H9 (cell line): ENCODE measurements at regions not wholly inside any gene's neighbourhood (a gene's known extent, or its start where the extent isn't known, plus 50 kb on each side); places are given as distances from the start of the nearest gene placed in this dataset.
A peak's percentile ranks its signal among the peaks of the same experiment; 100 is the strongest.

Source experiments
- DNase-seq: peaks from one replicate; pipeline ENCODE4 v3.0.0-alpha.2; 2017
- H2AFZ ChIP-seq: one replicate; pipeline ENCODE4 v1.6.1; 2013; ENCODE audit warnings: mild to moderate bottlenecking, low read length, control low read depth, moderate library complexity
- H2AK5ac ChIP-seq: 2 replicates; pipeline ENCODE4 v1.6.1; 2013; ENCODE audit warnings: low read length, control low read depth, mixed read lengths; ENCODE audit not compliant: insufficient read length
- H2BK120ac ChIP-seq: one replicate; pipeline ENCODE4 v1.6.1; 2013; ENCODE audit warnings: low read depth, mild to moderate bottlenecking, low read length, control low read depth, inconsistent platforms; ENCODE audit not compliant: poor library complexity, severe bottlenecking
- H2BK12ac ChIP-seq: 2 replicates; pipeline ENCODE4 v1.6.1; 2013; ENCODE audit warnings: low read length, control low read depth, mixed read lengths, low read depth; ENCODE audit not compliant: insufficient read length
- H2BK15ac ChIP-seq: 2 replicates; pipeline ENCODE4 v1.6.1; 2013; ENCODE audit warnings: low read depth, low read length, control low read depth
- H2BK20ac ChIP-seq: one replicate; pipeline ENCODE4 v1.6.1; 2013; ENCODE audit warnings: low read depth, mild to moderate bottlenecking, low read length, control low read depth, inconsistent platforms; ENCODE audit not compliant: poor library complexity, severe bottlenecking
- H2BK5ac ChIP-seq: 2 replicates; pipeline ENCODE4 v1.6.1; 2013; ENCODE audit warnings: low read length, control low read depth, mixed read lengths; ENCODE audit not compliant: insufficient read length
- H3K14ac ChIP-seq: 2 replicates; pipeline ENCODE4 v1.6.1; 2013; ENCODE audit warnings: low read length, control low read depth; ENCODE audit not compliant: insufficient read depth
- H3K18ac ChIP-seq: 2 replicates; pipeline ENCODE4 v1.6.1; 2013; ENCODE audit warnings: low read depth, mild to moderate bottlenecking, mixed read lengths, low read length, control low read depth; ENCODE audit not compliant: insufficient read length
- H3K23ac ChIP-seq: 2 replicates; pipeline ENCODE4 v1.6.1; 2013; ENCODE audit warnings: low read length, control low read depth, mixed read lengths, low read depth; ENCODE audit not compliant: insufficient read length
- H3K23me2 ChIP-seq: 2 replicates; pipeline ENCODE4 v1.6.1; 2013; ENCODE audit warnings: low read depth, mild to moderate bottlenecking, mixed read lengths, low read length, control low read depth; ENCODE audit not compliant: insufficient read length, poor library complexity, severe bottlenecking
- H3K27ac ChIP-seq: 2 replicates; pipeline ENCODE4 v1.5.1; 2013; ENCODE audit warnings: low read length, control low read depth, mixed read lengths, low read depth; ENCODE audit not compliant: insufficient read length
- H3K27me3 ChIP-seq: 2 replicates; pipeline ENCODE4 v1.6.1; 2013; ENCODE audit warnings: low read length, control low read depth, inconsistent platforms; ENCODE audit not compliant: insufficient read depth
- H3K4ac ChIP-seq: 2 replicates; pipeline ENCODE4 v1.6.1; 2013; ENCODE audit warnings: low read depth, mild to moderate bottlenecking, control low read depth, inconsistent platforms, low read length, moderate library complexity
- H3K4me1 ChIP-seq: 2 replicates; pipeline ENCODE4 v1.6.1; 2013; ENCODE audit warnings: low read length, control low read depth, inconsistent platforms; ENCODE audit not compliant: insufficient read depth
- H3K4me2 ChIP-seq: 2 replicates; pipeline ENCODE4 v1.6.1; 2013; ENCODE audit warnings: low read length, control low read depth, mixed read lengths; ENCODE audit not compliant: insufficient read length, insufficient read depth
- H3K56ac ChIP-seq: 2 replicates; pipeline ENCODE4 v1.6.1; 2013; ENCODE audit warnings: low read depth, mild to moderate bottlenecking, mixed read lengths, low read length, control low read depth; ENCODE audit not compliant: insufficient read length
- H3K79me1 ChIP-seq: 2 replicates; pipeline ENCODE4 v1.6.1; 2013; ENCODE audit warnings: low read depth, mild to moderate bottlenecking, moderate library complexity, low read length, control low read depth, inconsistent platforms; ENCODE audit not compliant: insufficient read depth, poor library complexity, severe bottlenecking
- H3K79me2 ChIP-seq: 2 replicates; pipeline ENCODE4 v1.6.1; 2013; ENCODE audit warnings: low read length, control low read depth, inconsistent platforms; ENCODE audit not compliant: insufficient read depth
- H3K9ac ChIP-seq: 2 replicates; pipeline ENCODE4 v1.6.1; 2013; ENCODE audit warnings: low read length, control low read depth, mixed read lengths; ENCODE audit not compliant: insufficient read length; ENCODE audit errors: extremely low read depth
- H3K9me3 ChIP-seq: one replicate; pipeline ENCODE4 v1.6.1; 2013; ENCODE audit warnings: low read depth, low read length, inconsistent platforms; ENCODE audit not compliant: control insufficient read depth
- H3T11ph ChIP-seq: one replicate; pipeline ENCODE4 v1.6.1; 2013; ENCODE audit warnings: mild to moderate bottlenecking, low read length, control low read depth, inconsistent platforms
- H4K20me1 ChIP-seq: one replicate; pipeline ENCODE4 v1.6.1; 2013; ENCODE audit not compliant: control insufficient read depth, insufficient read length, insufficient read depth
- H4K5ac ChIP-seq: 2 replicates; pipeline ENCODE4 v1.6.1; 2013; ENCODE audit warnings: low read depth, mild to moderate bottlenecking, mixed read lengths, low read length, control low read depth; ENCODE audit not compliant: insufficient read length
- H4K8ac ChIP-seq: replicated peaks from 2 replicates; pipeline ENCODE4 v1.6.1; 2013; ENCODE audit warnings: low read length, control low read depth, mixed read lengths, low read depth; ENCODE audit not compliant: insufficient read length
- H4K91ac ChIP-seq: 2 replicates; pipeline ENCODE4 v1.6.1; 2013; ENCODE audit warnings: low read depth, mild to moderate bottlenecking, moderate library complexity, mixed read lengths, low read length, control low read depth; ENCODE audit not compliant: insufficient read length
- H3K27ac Mint-ChIP-seq, 3 experiments: 2 replicates in 2 of 3; 3 replicates in 1 of 3; pipeline ENCODE4 v1.8.0; 2020 to 2021; ENCODE audit warnings: mixed read lengths in 3 of 3, mild to moderate bottlenecking in 1 of 3, moderate library complexity in 1 of 3
- H3K27me3 Mint-ChIP-seq: 2 replicates; pipeline ENCODE4 v1.8.0; 2021; ENCODE audit warnings: low read depth, mild to moderate bottlenecking, moderate library complexity, mixed read lengths
- H3K36me3 Mint-ChIP-seq, 3 experiments: 2 replicates in 2 of 3; 3 replicates in 1 of 3; pipeline ENCODE4 v1.8.0; 2020 to 2021; ENCODE audit warnings: low read depth in 3 of 3, mixed read lengths in 3 of 3; ENCODE audit not compliant: insufficient read depth in 1 of 3
- H3K4me1 Mint-ChIP-seq, 2 experiments: 2 replicates each; pipeline ENCODE4 v1.8.0; 2020; ENCODE audit warnings: mixed read lengths in 2 of 2
- H3K4me3 Mint-ChIP-seq, 2 experiments: 2 replicates in 1 of 2; 3 replicates in 1 of 2; pipeline ENCODE4 v1.8.0; 2020 to 2021; ENCODE audit warnings: mild to moderate bottlenecking in 2 of 2, mixed read lengths in 2 of 2, moderate library complexity in 1 of 2
- H3K9me3 Mint-ChIP-seq, 2 experiments: 2 replicates in 1 of 2; 3 replicates in 1 of 2; pipeline ENCODE4 v1.8.0; 2020; ENCODE audit warnings: mild to moderate bottlenecking in 2 of 2, mixed read lengths in 2 of 2, moderate library complexity in 1 of 2
- WGBS: extraction: QIAGEN DNeasy Blood & Tissue Kit; methylation state at CpG from one replicate; pipeline ENCODE4 v1.1.7; 2013; ENCODE audit warnings: missing lambda C conversion rate, low lambda C conversion rate, mixed read lengths; ENCODE audit not compliant: insufficient read length; ENCODE audit errors: extremely low coverage; 5-methylcytosine and 5-hydroxymethylcytosine counted together
- TF ChIP-seq, protein P1 (sequence below): fragments of 200-600 bp; sonication (generic); conservative IDR thresholded peaks from 3 replicates; pipeline ENCODE4 v1.8.0; 2021; ENCODE audit warnings: antibody characterized with exemption, mild to moderate bottlenecking

DNA sequence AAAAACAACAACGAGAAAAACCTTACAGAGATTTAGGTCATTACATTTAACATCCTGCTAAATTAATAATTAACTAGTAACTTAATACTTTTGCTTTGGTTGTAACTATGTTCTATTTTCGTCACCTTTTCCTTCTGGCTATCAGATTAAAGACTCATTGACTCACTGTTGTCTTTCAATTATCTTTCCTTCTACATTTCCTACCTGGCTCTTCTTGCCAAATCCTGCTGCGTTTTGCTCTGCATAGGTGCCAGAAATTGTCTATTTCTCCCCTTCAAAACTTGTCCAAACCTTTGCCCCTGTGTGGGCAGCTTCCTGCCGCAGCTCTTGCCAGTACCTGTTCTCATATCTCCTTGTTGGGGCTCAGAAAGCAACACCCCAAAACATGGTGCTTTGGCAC lies 235.5 kb upstream of the ZNF608 start:
- Mint-ChIP-seq H3K4me1 (peaks cover 36 to 39% of the 10 kb centered on the region in 2 experiments), H3K36me3 (peaks cover 28 to 62% (median 38%) of the 10 kb centered on the region in 3 experiments), H3K9me3 (peaks cover 44 to 50% of the 10 kb centered on the region in 2 experiments), H3K27ac (peak overlapping the region; percentile 28 to 92 (median 53); a peak in 3 of 7 replicates), H3K27me3 (no peaks in the 10 kb centered on the region), H3K4me3 (no peak overlapping the region)
- H3K9ac ChIP-seq = no peak overlapping the region
- peak overlapping the region; percentile 27 for H4K8ac ChIP-seq
- no peak overlapping the region for H2BK120ac ChIP-seq
- TF ChIP-seq, protein P1, sequence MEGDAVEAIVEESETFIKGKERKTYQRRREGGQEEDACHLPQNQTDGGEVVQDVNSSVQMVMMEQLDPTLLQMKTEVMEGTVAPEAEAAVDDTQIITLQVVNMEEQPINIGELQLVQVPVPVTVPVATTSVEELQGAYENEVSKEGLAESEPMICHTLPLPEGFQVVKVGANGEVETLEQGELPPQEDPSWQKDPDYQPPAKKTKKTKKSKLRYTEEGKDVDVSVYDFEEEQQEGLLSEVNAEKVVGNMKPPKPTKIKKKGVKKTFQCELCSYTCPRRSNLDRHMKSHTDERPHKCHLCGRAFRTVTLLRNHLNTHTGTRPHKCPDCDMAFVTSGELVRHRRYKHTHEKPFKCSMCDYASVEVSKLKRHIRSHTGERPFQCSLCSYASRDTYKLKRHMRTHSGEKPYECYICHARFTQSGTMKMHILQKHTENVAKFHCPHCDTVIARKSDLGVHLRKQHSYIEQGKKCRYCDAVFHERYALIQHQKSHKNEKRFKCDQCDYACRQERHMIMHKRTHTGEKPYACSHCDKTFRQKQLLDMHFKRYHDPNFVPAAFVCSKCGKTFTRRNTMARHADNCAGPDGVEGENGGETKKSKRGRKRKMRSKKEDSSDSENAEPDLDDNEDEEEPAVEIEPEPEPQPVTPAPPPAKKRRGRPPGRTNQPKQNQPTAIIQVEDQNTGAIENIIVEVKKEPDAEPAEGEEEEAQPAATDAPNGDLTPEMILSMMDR = no peak
- no peaks in the 10 kb centered on the region for H4K20me1 ChIP-seq
- H2BK5ac ChIP-seq = no peak overlapping the region
- peak overlapping the region; percentile 10 for H2BK12ac ChIP-seq
- DNase-seq = no peak
- H4K5ac ChIP-seq = no peak overlapping the region
- no peaks in the 10 kb centered on the region for H3K79me1 ChIP-seq
- H2BK20ac ChIP-seq = no peak overlapping the region
- no peak overlapping the region for H3K18ac ChIP-seq
- H3K27me3 ChIP-seq = no peaks in the 10 kb centered on the region
- no peak overlapping the region for H2AFZ ChIP-seq
- H3K14ac ChIP-seq = no peak overlapping the region
- no peak overlapping the region for H3K4ac ChIP-seq
- H2BK15ac ChIP-seq = no peak overlapping the region
- H3K23me2 ChIP-seq = no peaks in the 10 kb centered on the region
- H4K91ac ChIP-seq = no peak overlapping the region
- no peak overlapping the region for H2AK5ac ChIP-seq
- no peak overlapping the region for H3K4me2 ChIP-seq
- peaks cover 5% of the 10 kb centered on the region for H3K4me1 ChIP-seq
- WGBS = no CpG with 5 or more reads among the region's 4 CpGs
- no peak overlapping the region for H3K23ac ChIP-seq
- peaks cover 10% of the 10 kb centered on the region for H3K9me3 ChIP-seq
- H3K56ac ChIP-seq = no peak overlapping the region
- H3K27ac ChIP-seq = no peak overlapping the region
- H3K79me2 ChIP-seq = no peaks in the 10 kb centered on the region
- no peak overlapping the region for H3T11ph ChIP-seq
